Chondrocyte (in vitro differentiated cells): ENCODE measurements at regions not wholly inside any gene's neighbourhood (a gene's known extent, or its start where the extent isn't known, plus 50 kb on each side); places are given as distances from the start of the nearest gene placed in this dataset.
"Not testable (repeated sequence)": the region's sequence is repeated elsewhere in the genome, so short reads cannot be mapped to it uniquely, and the experiment has no call there.

Source experiments
- DNase-seq: peaks from one replicate; pipeline ENCODE4 v3.0.0; 2021; ENCODE audit warnings: mixed read lengths, low spot score
- H3K27ac Mint-ChIP-seq: one replicate; pipeline ENCODE4 v1.8.0; 2021; ENCODE audit warnings: mild to moderate bottlenecking, moderate library complexity, mixed read lengths; ENCODE audit not compliant: unreplicated experiment
- H3K27me3 Mint-ChIP-seq: 2 replicates; pipeline ENCODE4 v1.8.0; 2021; ENCODE audit warnings: low read depth, mixed read lengths
- H3K36me3 Mint-ChIP-seq: 2 replicates; pipeline ENCODE4 v1.8.0; 2021; ENCODE audit warnings: low read depth, mixed read lengths
- H3K4me1 Mint-ChIP-seq: 2 replicates; pipeline ENCODE4 v1.8.0; 2021; ENCODE audit warnings: low read depth, mild to moderate bottlenecking, mixed read lengths
- H3K4me3 Mint-ChIP-seq: one replicate; pipeline ENCODE4 v1.8.0; 2021; ENCODE audit warnings: mild to moderate bottlenecking, moderate library complexity, mixed read lengths; ENCODE audit not compliant: unreplicated experiment
- H3K9me3 Mint-ChIP-seq: 2 replicates; pipeline ENCODE4 v1.8.0; 2021; ENCODE audit warnings: low read depth, mixed read lengths
- CTCF ChIP-seq: fragments of 200-600 bp; sonication (generic); IDR thresholded peaks from 2 replicates; pipeline ENCODE4 v1.5.0; 2021; ENCODE audit warnings: antibody characterized with exemption, mild to moderate bottlenecking, moderate library complexity

GRCh38 chr6:92243315-92243714, 1176.0 kb downstream of the EPHA7 start:
- no peak for TF ChIP-seq CTCF
- H3K27ac Mint-ChIP-seq, result no peak overlapping the region
- H3K36me3 Mint-ChIP-seq, result no peaks in the 10 kb centered on the region
- H3K27me3 Mint-ChIP-seq, result no peaks in the 10 kb centered on the region
- no peaks in the 10 kb centered on the region for H3K4me1 Mint-ChIP-seq
- no peak overlapping the region for H3K4me3 Mint-ChIP-seq
- DNase-seq, result no peak
- peaks cover 5% of the 10 kb centered on the region for H3K9me3 Mint-ChIP-seq

- no peaks in the 10 kb centered on the region for H3K36me3 Mint-ChIP-seq
- H3K9me3 Mint-ChIP-seq, result peaks cover 6% of the 10 kb centered on the region
- TF ChIP-seq CTCF, result no peak
- H3K27ac Mint-ChIP-seq, result no peak overlapping the region
- no peaks in the 10 kb centered on the region for H3K4me1 Mint-ChIP-seq
- H3K4me3 Mint-ChIP-seq, result no peak overlapping the region
- H3K27me3 Mint-ChIP-seq, result peaks cover 2% of the 10 kb centered on the region
- no peak for DNase-seq
These were observed 1188.1 kb downstream of the EPHA7 start for GRCh38 chr6:92231171-92231701.

GRCh38 chr6:92219987-92220386, 1199.4 kb downstream of the EPHA7 start:
- not testable (repeated sequence) for DNase-seq, H3K36me3 Mint-ChIP-seq, H3K9me3 Mint-ChIP-seq, H3K4me1 Mint-ChIP-seq, H3K27me3 Mint-ChIP-seq, H3K27ac Mint-ChIP-seq, H3K4me3 Mint-ChIP-seq

- Mint-ChIP-seq H3K27ac (no peak overlapping the region), H3K36me3 (no peaks in the 10 kb centered on the region), H3K4me1 (no peaks in the 10 kb centered on the region), H3K27me3 (no peaks in the 10 kb centered on the region), H3K9me3 (peaks cover 8% of the 10 kb centered on the region), H3K4me3 (no peak overlapping the region)
- no peak for DNase-seq
- no peak for TF ChIP-seq CTCF
These were observed 1202.6 kb downstream of the EPHA7 start for GRCh38 chr6:92216717-92217116.

- H3K9me3 Mint-ChIP-seq, result peaks cover 8% of the 10 kb centered on the region
- no peaks in the 10 kb centered on the region for H3K27me3 Mint-ChIP-seq
- H3K4me3 Mint-ChIP-seq, result no peak overlapping the region
- DNase-seq, result no peak
- no peaks in the 10 kb centered on the region for H3K36me3 Mint-ChIP-seq
- TF ChIP-seq CTCF, result no peak
- no peak overlapping the region for H3K27ac Mint-ChIP-seq
- no peaks in the 10 kb centered on the region for H3K4me1 Mint-ChIP-seq
These were observed 1217.7 kb downstream of the EPHA7 start for GRCh38 chr6:92201618-92202017.

GRCh38 chr6:92196325-92196724, 1223.0 kb downstream of the EPHA7 start:
- Mint-ChIP-seq H3K4me1 (no peaks in the 10 kb centered on the region), H3K27me3 (no peaks in the 10 kb centered on the region), H3K27ac (no peak overlapping the region), H3K4me3 (no peak overlapping the region), H3K9me3 (peaks cover 16% of the 10 kb centered on the region), H3K36me3 (no peaks in the 10 kb centered on the region)
- TF ChIP-seq CTCF, result no peak
- DNase-seq, result no peak
